ENCODE measurements at regions not wholly inside any gene's neighbourhood (a gene's known extent, or its start where the extent isn't known, plus 50 kb on each side); places are given as distances from the start of the nearest gene placed in this dataset.

GRCh38 chr15:59792359-59792758 is 103.2 kb upstream of the BNIP2 start:
- no peak for TF ChIP-seq POLR2AphosphoS5 (IDR thresholded peaks at IDR 0.05; ENCODE audit: low read depth, low read length)
- TF ChIP-seq REST (IDR thresholded peaks at IDR 0.05; ENCODE audit: insufficient read depth in 1 of 2, low read depth in 2 of 2, low read length in 2 of 2): no peak
- no peak for TF ChIP-seq FOXP2 (optimal IDR thresholded peaks at IDR 0.05; ENCODE audit: borderline replicate concordance, extremely low read depth, extremely low read length, insufficient read depth)
- TF ChIP-seq TAF1 (IDR thresholded peaks at IDR 0.05; ENCODE audit: borderline replicate concordance, insufficient read depth, low read length): no peak

GRCh38 chr15:59791755-59792154 is 102.6 kb upstream of the BNIP2 start:
- TF ChIP-seq TAF1 (IDR thresholded peaks at IDR 0.05; ENCODE audit: borderline replicate concordance, insufficient read depth, low read length): no peak
- TF ChIP-seq REST (IDR thresholded peaks at IDR 0.05; ENCODE audit: insufficient read depth in 1 of 2, low read depth in 2 of 2, low read length in 2 of 2): no peak
- TF ChIP-seq SIN3A (IDR thresholded peaks at IDR 0.05; ENCODE audit: borderline replicate concordance, insufficient read depth, low read length): no peak
- no peak for TF ChIP-seq POLR2AphosphoS5 (IDR thresholded peaks at IDR 0.05; ENCODE audit: low read depth, low read length)
- no peak for TF ChIP-seq FOXP2 (optimal IDR thresholded peaks at IDR 0.05; ENCODE audit: borderline replicate concordance, extremely low read depth, extremely low read length, insufficient read depth)

DNA sequence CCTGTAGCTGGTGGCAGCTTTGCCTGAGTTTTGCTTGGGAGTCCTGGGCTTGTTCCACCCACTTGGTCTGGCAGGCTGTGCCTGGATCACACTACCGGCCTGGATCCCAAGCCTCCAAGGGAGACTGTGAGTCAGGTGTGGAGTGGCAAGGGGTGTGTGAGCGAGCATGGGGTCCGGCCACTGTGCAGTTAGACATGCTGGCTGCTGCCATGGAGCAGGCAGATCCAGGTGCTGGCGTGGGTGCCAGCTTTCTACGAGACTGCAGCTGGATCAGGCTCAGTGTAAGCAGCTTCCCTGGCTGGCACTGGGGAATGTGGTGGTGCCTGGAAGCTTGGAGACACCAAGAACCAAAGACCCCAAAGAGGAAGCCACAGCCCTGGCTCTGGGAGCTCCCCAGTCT is 102.0 kb upstream of the BNIP2 start:
- TF ChIP-seq POLR2AphosphoS5 (IDR thresholded peaks at IDR 0.05; ENCODE audit: low read depth, low read length) (no peak), FOXP2 (optimal IDR thresholded peaks at IDR 0.05; ENCODE audit: borderline replicate concordance, extremely low read depth, extremely low read length, insufficient read depth) (no peak), TAF1 (IDR thresholded peaks at IDR 0.05; ENCODE audit: borderline replicate concordance, insufficient read depth, low read length) (no peak), SIN3A (IDR thresholded peaks at IDR 0.05; ENCODE audit: borderline replicate concordance, insufficient read depth, low read length) (no peak), REST (IDR thresholded peaks at IDR 0.05; ENCODE audit: insufficient read depth in 1 of 2, low read depth in 2 of 2, low read length in 2 of 2) (no peak)

GRCh38 chr15:59779110-59779509 is 90.0 kb upstream of the BNIP2 start:
- TF ChIP-seq SIN3A (IDR thresholded peaks at IDR 0.05; ENCODE audit: borderline replicate concordance, insufficient read depth, low read length): no peak
- TF ChIP-seq TAF1 (IDR thresholded peaks at IDR 0.05; ENCODE audit: borderline replicate concordance, insufficient read depth, low read length): no peak
- no peak for TF ChIP-seq POLR2AphosphoS5 (IDR thresholded peaks at IDR 0.05; ENCODE audit: low read depth, low read length)
- no peak for TF ChIP-seq REST (IDR thresholded peaks at IDR 0.05; ENCODE audit: insufficient read depth in 1 of 2, low read depth in 2 of 2, low read length in 2 of 2)
- no peak for TF ChIP-seq FOXP2 (optimal IDR thresholded peaks at IDR 0.05; ENCODE audit: borderline replicate concordance, extremely low read depth, extremely low read length, insufficient read depth)

- no peak for TF ChIP-seq TAF1 (IDR thresholded peaks at IDR 0.05; ENCODE audit: borderline replicate concordance, insufficient read depth, low read length)
- TF ChIP-seq REST (IDR thresholded peaks at IDR 0.05; ENCODE audit: insufficient read depth in 1 of 2, low read depth in 2 of 2, low read length in 2 of 2): no peak
- no peak for TF ChIP-seq FOXP2 (optimal IDR thresholded peaks at IDR 0.05; ENCODE audit: borderline replicate concordance, extremely low read depth, extremely low read length, insufficient read depth)
- no peak for TF ChIP-seq SIN3A (IDR thresholded peaks at IDR 0.05; ENCODE audit: borderline replicate concordance, insufficient read depth, low read length)
- no peak for TF ChIP-seq POLR2AphosphoS5 (IDR thresholded peaks at IDR 0.05; ENCODE audit: low read depth, low read length)
Measured at GRCh38 chr15:59764775-59765174, 75.7 kb upstream of the BNIP2 start.
